HL-60 (cell line): ENCODE measurements at regions not wholly inside any gene's neighbourhood (a gene's known extent, or its start where the extent isn't known, plus 50 kb on each side); places are given as distances from the start of the nearest gene placed in this dataset.

ENCODE experiments used
- DNase-seq, 2 experiments: peaks; one replicate each; pipeline ENCODE4 v3.0.0-alpha.2; 2010 to 2020; ENCODE audit warnings: low read depth in 1 of 2, low spot score in 1 of 2
- H3K27ac ChIP-seq: fragments of 250-450 bp; sonication (Bioruptor Pico); replicated peaks from 2 replicates; pipeline ENCODE4 v1.5.1; 2020; ENCODE audit warnings: mild to moderate bottlenecking, moderate library complexity
- H3K27me3 ChIP-seq: fragments of 250-450 bp; sonication (Bioruptor Pico); 2 replicates; pipeline ENCODE4 v1.5.1; 2021; ENCODE audit warnings: mild to moderate bottlenecking, moderate library complexity; ENCODE audit not compliant: insufficient read depth, poor library complexity, severe bottlenecking
- H3K4me3 ChIP-seq: replicated peaks from 2 replicates; pipeline ENCODE4 v1.5.1; 2011; ENCODE audit warnings: mild to moderate bottlenecking, control low read depth, low read length; ENCODE audit not compliant: insufficient read depth
- CTCF ChIP-seq: IDR thresholded peaks from one replicate; pipeline ENCODE4 v1.5.1; 2011; ENCODE audit warnings: low read length, control low read depth, inconsistent platforms; ENCODE audit not compliant: insufficient read depth
- GABPA ChIP-seq: IDR thresholded peaks from 2 replicates; pipeline ENCODE4 v1.6.1; 2012; ENCODE audit warnings: low read depth
- POLR2AphosphoS5 ChIP-seq: IDR thresholded peaks from 2 replicates; pipeline ENCODE4 v1.6.1; 2012; ENCODE audit warnings: low read depth
- REST ChIP-seq: IDR thresholded peaks from 2 replicates; pipeline ENCODE4 v1.6.1; 2012; ENCODE audit warnings: low read depth; ENCODE audit not compliant: insufficient replicate concordance
- SPI1 ChIP-seq: IDR thresholded peaks from 2 replicates; pipeline ENCODE4 v1.6.1; 2012; ENCODE audit warnings: low read depth, mild to moderate bottlenecking, borderline replicate concordance

- Histone ChIP-seq H3K27me3 (no peaks in the 10 kb centered on the region), H3K27ac (no peak overlapping the region), H3K4me3 (no peak overlapping the region)
- DNase-seq, result no peak
- TF ChIP-seq CTCF (no peak), POLR2AphosphoS5 (no peak)
Observed at GRCh38 chr22:27436591-27436990, 365.0 kb downstream of the MN1 start.

- no peak for TF ChIP-seq SPI1
- TF ChIP-seq POLR2AphosphoS5, result no peak
- TF ChIP-seq GABPA, result no peak
- no peak for TF ChIP-seq REST
- TF ChIP-seq CTCF, result no peak
- DNase-seq, result no peak
- Histone ChIP-seq H3K4me3 (no peak overlapping the region), H3K27me3 (no peaks in the 10 kb centered on the region), H3K27ac (no peak overlapping the region)
Observed at GRCh38 chr22:27437570-27437969, 364.0 kb downstream of the MN1 start.

- Histone ChIP-seq H3K27me3 (no peaks in the 10 kb centered on the region), H3K4me3 (no peak overlapping the region), H3K27ac (no peak overlapping the region)
- no peak for TF ChIP-seq GABPA
- DNase-seq, result no peak
Observed at GRCh38 chr22:27438271-27438980, 363.1 kb downstream of the MN1 start.

- Histone ChIP-seq H3K27me3 (no peaks in the 10 kb centered on the region), H3K27ac (no peak overlapping the region), H3K4me3 (no peak overlapping the region)
- no peak for TF ChIP-seq REST
- TF ChIP-seq SPI1, result no peak
- no peak for TF ChIP-seq CTCF
- no peak for TF ChIP-seq POLR2AphosphoS5
- TF ChIP-seq GABPA, result no peak
- no peak for DNase-seq
Observed at GRCh38 chr22:27439131-27439530, 362.4 kb downstream of the MN1 start.
